OCI-LY1 (cell line): ENCODE measurements at regions not wholly inside any gene's neighbourhood (a gene's known extent, or its start where the extent isn't known, plus 50 kb on each side); places are given as distances from the start of the nearest gene placed in this dataset.

Source experiments
- CTCF ChIP-seq: fragments of 200-600 bp; sonication (generic), shearing (Covaris generic); IDR thresholded peaks from 2 replicates; pipeline ENCODE4 v1.5.1; 2017; ENCODE audit warnings: mild to moderate bottlenecking, antibody characterized with exemption, low read length, moderate library complexity, mixed read lengths
- EZH2 ChIP-seq: fragments of 200-600 bp; sonication (generic), shearing (Covaris generic); IDR thresholded peaks from 2 replicates; pipeline ENCODE4 v1.8.0; 2017; ENCODE audit warnings: borderline replicate concordance, mixed run types, mild to moderate bottlenecking, antibody characterized with exemption, low read length, moderate library complexity, mixed read lengths

GRCh38 chr1:30506291-30507015, 216.9 kb downstream of the MATN1 start:
- TF ChIP-seq CTCF, result no peak
- no peak for TF ChIP-seq EZH2
